ENCODE measurements at regions not wholly inside any gene's neighbourhood (a gene's known extent, or its start where the extent isn't known, plus 50 kb on each side); places are given as distances from the start of the nearest gene placed in this dataset.
A peak's percentile ranks its signal among the peaks of the same experiment; 100 is the strongest.

GRCh38 chr22:22946131-22946530, 58.5 kb downstream of the IGLL5 start:
- ChIA-PET POLR2A (ENCODE audit: partially characterized antibody) (no interaction called here), CTCF (ENCODE audit: partially characterized antibody) (no interaction called here)
- H3K4me3 Mint-ChIP-seq = no peak overlapping the region
- Histone ChIP-seq H3K27ac (ENCODE audit: low read depth, low read length) (no peak overlapping the region), H3K27me3 (ENCODE audit: insufficient read depth, low read length) (no peaks in the 10 kb centered on the region), H3K4me3 (ENCODE audit: low read length in 2 of 2) (no peak overlapping the region), H3K4me1 (ENCODE audit: insufficient read depth, low read length) (peaks cover 5% of the 10 kb centered on the region), H3K9me3 (ENCODE audit: control insufficient read depth in 1 of 2, low read length in 2 of 2) (no peaks in the 10 kb centered on the region), H3K36me3 (ENCODE audit: insufficient read depth, low read length) (no peaks in the 10 kb centered on the region)
- H3K36me3 Mint-ChIP-seq = no peaks in the 10 kb centered on the region
- peaks cover 1 to 8% of the 10 kb centered on the region in 2 donors for H3K27me3 Mint-ChIP-seq
- DNase-seq = no peak
- no peak overlapping the region for H3K27ac Mint-ChIP-seq
- H3K4me1 Mint-ChIP-seq = peaks cover 2 to 5% (median 4%) of the 10 kb centered on the region in 4 donors
- intact Hi-C loops (cut with micrococcal nuclease) = no loop called here
- H3K9me3 Mint-ChIP-seq = no peaks in the 10 kb centered on the region

- intact Hi-C loops (cut with micrococcal nuclease) = no loop called here
- ChIA-PET CTCF (ENCODE audit: partially characterized antibody) (interaction anchor here (2.1 kb wide), 1 partner anchor 11 kb away, joined by 5 read pairs; no protein-coding TSS in a partner anchor), POLR2A (ENCODE audit: partially characterized antibody) (no interaction called here)
- Mint-ChIP-seq H3K9me3 (peaks cover 0 to 7% (median 0%) of the 10 kb centered on the region in 8 donors), H3K4me3 (no peak overlapping the region), H3K4me1 (no peaks in the 10 kb centered on the region), H3K36me3 (peaks cover 0 to 11% of the 10 kb centered on the region in 2 donors), H3K27me3 (peaks cover 17 to 23% of the 10 kb centered on the region in 2 donors), H3K27ac (no peak overlapping the region)
- H3K36me3 ChIP-seq (ENCODE audit: insufficient read depth, low read length) = no peaks in the 10 kb centered on the region
- no peaks in the 10 kb centered on the region for H3K27me3 ChIP-seq (ENCODE audit: insufficient read depth, low read length)
- H3K9me3 ChIP-seq (ENCODE audit: control insufficient read depth in 1 of 2, low read length in 2 of 2) = no peaks in the 10 kb centered on the region
- no peak overlapping the region for H3K4me3 ChIP-seq (ENCODE audit: low read length in 2 of 2)
- no peak for DNase-seq
- H3K4me1 ChIP-seq (ENCODE audit: insufficient read depth, low read length) = no peaks in the 10 kb centered on the region
- H3K27ac ChIP-seq (ENCODE audit: low read depth, low read length) = no peak overlapping the region
Observed at GRCh38 chr22:22948651-22949571, 61.3 kb downstream of the IGLL5 start.

- Histone ChIP-seq H3K27ac (ENCODE audit: low read depth, low read length) (no peak overlapping the region), H3K4me1 (ENCODE audit: insufficient read depth, low read length) (no peaks in the 10 kb centered on the region), H3K36me3 (ENCODE audit: insufficient read depth, low read length) (no peaks in the 10 kb centered on the region), H3K9me3 (ENCODE audit: control insufficient read depth in 1 of 2, low read length in 2 of 2) (no peaks in the 10 kb centered on the region), H3K27me3 (ENCODE audit: insufficient read depth, low read length) (no peaks in the 10 kb centered on the region), H3K4me3 (ENCODE audit: low read length in 2 of 2) (no peak overlapping the region)
- ChIA-PET CTCF (ENCODE audit: partially characterized antibody) (no interaction called here), POLR2A (ENCODE audit: partially characterized antibody) (interaction anchor here (0.6 kb wide), 1 partner anchor 33 kb away, joined by 3 read pairs; no protein-coding TSS in a partner anchor)
- Mint-ChIP-seq H3K4me1 (peaks cover 0 to 4% (median under 1%) of the 10 kb centered on the region in 4 donors), H3K36me3 (peaks cover 0 to 11% of the 10 kb centered on the region in 2 donors), H3K4me3 (no peak overlapping the region), H3K27ac (peak overlapping the region in 1 of 7 donors; percentile 42), H3K9me3 (peaks cover 0 to 7% (median 0%) of the 10 kb centered on the region in 8 donors), H3K27me3 (peaks cover 17 to 28% of the 10 kb centered on the region in 2 donors)
- intact Hi-C loops (cut with micrococcal nuclease) = loop anchor here (10.0 kb wide), 1 partner anchor 65 kb away; the partner anchor contains the start of gene IGLL5
- no peak for DNase-seq
Observed at GRCh38 chr22:22949953-22950352, 62.3 kb downstream of the IGLL5 start.

GRCh38 chr22:22951035-22951434, 63.4 kb downstream of the IGLL5 start:
- no peak for DNase-seq
- H3K36me3 Mint-ChIP-seq = peaks cover 0 to 11% of the 10 kb centered on the region in 2 donors
- intact Hi-C loops (cut with micrococcal nuclease) = loop anchor here (10.0 kb wide), 1 partner anchor 66 kb away; the partner anchor contains the start of gene IGLL5
- Histone ChIP-seq H3K36me3 (ENCODE audit: insufficient read depth, low read length) (no peaks in the 10 kb centered on the region), H3K9me3 (ENCODE audit: control insufficient read depth in 1 of 2, low read length in 2 of 2) (no peaks in the 10 kb centered on the region), H3K27me3 (ENCODE audit: insufficient read depth, low read length) (no peaks in the 10 kb centered on the region), H3K4me1 (ENCODE audit: insufficient read depth, low read length) (no peaks in the 10 kb centered on the region), H3K27ac (ENCODE audit: low read depth, low read length) (no peak overlapping the region), H3K4me3 (ENCODE audit: low read length in 2 of 2) (no peak overlapping the region)
- peaks cover 0 to 7% (median 0%) of the 10 kb centered on the region in 8 donors for H3K9me3 Mint-ChIP-seq
- H3K4me1 Mint-ChIP-seq = peaks cover 0 to 4% (median 2%) of the 10 kb centered on the region in 4 donors
- ChIA-PET POLR2A (ENCODE audit: partially characterized antibody) (no interaction called here), CTCF (ENCODE audit: partially characterized antibody) (interaction anchor here (0.8 to 1.2 kb wide), 2 partner anchors 8 to 226 kb away, joined by 3 read pairs; no protein-coding TSS in a partner anchor)
- no peak overlapping the region for H3K4me3 Mint-ChIP-seq
- no peak overlapping the region for H3K27ac Mint-ChIP-seq
- H3K27me3 Mint-ChIP-seq = peaks cover 19 to 36% of the 10 kb centered on the region in 2 donors

GRCh38 chr22:22952531-22953280, 65.1 kb downstream of the IGLL5 start:
- Mint-ChIP-seq H3K4me3 (no peak overlapping the region), H3K9me3 (peaks cover 0 to 7% (median 0%) of the 10 kb centered on the region in 8 donors), H3K4me1 (peaks cover 0 to 4% (median 2%) of the 10 kb centered on the region in 4 donors), H3K27ac (peak overlapping the region in 1 of 7 donors; percentile 49), H3K27me3 (peaks cover 19 to 36% of the 10 kb centered on the region in 2 donors), H3K36me3 (peaks cover 0 to 11% of the 10 kb centered on the region in 2 donors)
- H3K27me3 ChIP-seq (ENCODE audit: insufficient read depth, low read length) = no peaks in the 10 kb centered on the region
- H3K27ac ChIP-seq (ENCODE audit: low read depth, low read length) = no peak overlapping the region
- H3K36me3 ChIP-seq (ENCODE audit: insufficient read depth, low read length) = no peaks in the 10 kb centered on the region
- ChIA-PET CTCF (ENCODE audit: partially characterized antibody) (interaction anchor here (1.2 kb wide), 1 partner anchor 10 kb away, joined by 3 read pairs; no protein-coding TSS in a partner anchor), POLR2A (ENCODE audit: partially characterized antibody) (no interaction called here)
- H3K4me1 ChIP-seq (ENCODE audit: insufficient read depth, low read length) = no peaks in the 10 kb centered on the region
- no peak overlapping the region for H3K4me3 ChIP-seq (ENCODE audit: low read length in 2 of 2)
- no peaks in the 10 kb centered on the region for H3K9me3 ChIP-seq (ENCODE audit: control insufficient read depth in 1 of 2, low read length in 2 of 2)
- intact Hi-C loops (cut with micrococcal nuclease) = loop anchor here (10.0 kb wide), 1 partner anchor 68 kb away; the partner anchor contains the start of gene IGLL5
- no peak for DNase-seq

GRCh38 chr22:22953791-22954190, 66.2 kb downstream of the IGLL5 start:
- Histone ChIP-seq H3K27me3 (ENCODE audit: insufficient read depth, low read length) (no peaks in the 10 kb centered on the region), H3K36me3 (ENCODE audit: insufficient read depth, low read length) (no peaks in the 10 kb centered on the region), H3K9me3 (ENCODE audit: control insufficient read depth in 1 of 2, low read length in 2 of 2) (no peaks in the 10 kb centered on the region), H3K4me1 (ENCODE audit: insufficient read depth, low read length) (no peaks in the 10 kb centered on the region), H3K27ac (ENCODE audit: low read depth, low read length) (no peak overlapping the region), H3K4me3 (ENCODE audit: low read length in 2 of 2) (no peak overlapping the region)
- CTCF ChIA-PET (ENCODE audit: partially characterized antibody) = interaction anchor here (0.6 to 9.6 kb wide), 7 partner anchors 12 to 367 kb away, joined by 3 to 185 read pairs (median 5); no protein-coding TSS in a partner anchor
- no peak for DNase-seq
- intact Hi-C loops (cut with micrococcal nuclease) = loop anchor here (10.0 kb wide), 1 partner anchor 69 kb away; the partner anchor contains the start of gene IGLL5
- peaks cover 21 to 36% of the 10 kb centered on the region in 2 donors for H3K27me3 Mint-ChIP-seq
- peaks cover 0 to 7% (median 0%) of the 10 kb centered on the region in 8 donors for H3K9me3 Mint-ChIP-seq
- no peak overlapping the region for H3K4me3 Mint-ChIP-seq
- H3K4me1 Mint-ChIP-seq = peaks cover 0 to 4% (median 2%) of the 10 kb centered on the region in 4 donors
- peaks cover 0 to 11% of the 10 kb centered on the region in 2 donors for H3K36me3 Mint-ChIP-seq
- H3K27ac Mint-ChIP-seq = no peak overlapping the region
- POLR2A ChIA-PET (ENCODE audit: partially characterized antibody) = no interaction called here
